Brain pericyte (primary cell): ENCODE measurements at regions not wholly inside any gene's neighbourhood (a gene's known extent, or its start where the extent isn't known, plus 50 kb on each side); places are given as distances from the start of the nearest gene placed in this dataset.
"Not testable (repeated sequence)": the region's sequence is repeated elsewhere in the genome, so short reads cannot be mapped to it uniquely, and the experiment has no call there.

Source experiments
- DNase-seq: peaks from one replicate; pipeline ENCODE4 v3.0.0-alpha.2; 2012; ENCODE audit warnings: low read depth, low spot score

DNA sequence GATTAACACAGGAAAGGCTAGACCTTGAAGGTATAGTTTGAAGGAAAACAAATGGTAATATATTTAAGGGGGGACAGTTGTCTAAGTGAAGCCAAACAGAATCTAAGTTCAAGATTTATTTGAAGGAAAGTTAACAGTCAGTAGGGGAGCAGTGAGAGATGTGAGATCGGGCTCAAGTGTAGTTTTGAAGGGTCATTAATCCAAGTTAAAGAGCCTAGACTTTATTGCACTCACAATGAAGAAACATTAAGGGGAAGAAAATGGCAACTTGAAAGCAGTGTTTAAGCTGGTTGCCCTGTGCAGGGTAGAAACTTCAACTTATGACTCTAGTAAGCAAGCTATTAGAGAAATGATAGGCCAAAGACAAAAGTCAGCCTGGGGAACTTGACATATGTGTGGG, 1952.2 kb downstream of the PCDH7 start:
- no peak for DNase-seq

DNA sequence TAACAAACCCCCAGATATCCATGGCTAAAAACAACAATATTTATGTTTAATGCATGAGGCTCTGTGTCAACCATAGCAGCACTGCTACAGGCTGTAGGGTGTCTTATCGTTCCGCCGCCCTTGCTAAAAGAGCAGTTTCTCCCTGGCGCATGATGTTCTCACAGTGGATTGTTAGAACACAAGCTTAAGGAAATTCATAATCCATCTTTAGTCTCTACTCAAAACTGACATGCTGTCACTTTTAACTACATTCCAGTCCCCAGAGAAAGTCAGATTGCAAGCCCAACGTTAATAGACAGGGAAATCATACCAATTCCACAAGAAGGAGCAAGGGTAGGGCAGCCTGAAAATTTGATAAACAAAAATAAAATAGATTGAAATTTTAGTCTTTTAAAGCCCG, 1960.8 kb downstream of the PCDH7 start:
- DNase-seq: no peak

DNA sequence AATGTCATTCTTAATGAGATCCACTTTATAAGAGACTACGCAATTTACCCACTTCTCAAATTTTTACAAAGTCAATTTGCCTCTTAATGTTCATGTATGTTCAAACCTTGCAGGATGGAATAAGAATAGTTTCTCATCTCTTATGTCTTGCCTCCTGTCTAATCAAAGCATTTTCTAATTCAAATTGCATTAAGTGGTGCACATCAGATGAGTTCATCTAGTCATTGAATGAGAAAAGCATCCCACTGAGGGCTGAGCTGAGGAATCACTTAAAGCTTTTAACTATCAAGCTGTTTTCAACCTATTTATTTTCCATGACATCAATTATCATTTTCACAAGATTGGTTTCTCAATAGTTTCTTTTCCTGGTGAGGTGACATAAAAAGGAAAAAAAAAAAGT, 1964.0 kb downstream of the PCDH7 start:
- no peak for DNase-seq

- no peak for DNase-seq
Observed at GRCh38 chr4:32686123-32686522, 1966.0 kb downstream of the PCDH7 start.

DNA sequence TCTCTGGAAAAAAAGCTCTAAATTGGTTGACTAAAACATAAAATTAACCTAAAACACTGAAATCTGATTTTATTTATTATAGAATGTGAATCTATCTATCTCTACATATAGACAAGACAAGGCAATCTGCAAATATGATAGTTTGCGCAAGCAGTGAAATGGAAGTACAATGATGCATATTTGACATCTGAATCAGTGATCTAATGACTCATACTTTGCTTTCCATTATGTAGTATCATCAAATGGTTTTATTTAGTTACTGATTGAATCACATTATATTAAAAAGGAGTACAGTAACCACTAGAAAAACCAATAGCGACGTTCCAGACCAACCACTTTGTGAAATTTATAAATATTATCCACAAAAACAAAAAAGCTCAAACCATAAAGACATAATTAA, 1969.3 kb downstream of the PCDH7 start:
- no peak for DNase-seq

GRCh38 chr4:32697281-32697814, 1977.2 kb downstream of the PCDH7 start:
- DNase-seq: no peak

GRCh38 chr4:32700838-32701237, 1980.7 kb downstream of the PCDH7 start:
- DNase-seq: no peak

- no peak for DNase-seq
Observed at GRCh38 chr4:32706893-32707292, 1986.7 kb downstream of the PCDH7 start.

- not testable (repeated sequence) for DNase-seq
Observed at GRCh38 chr4:32716090-32716620, 1996.0 kb downstream of the PCDH7 start.

GRCh38 chr4:32735856-32736590, 2015.9 kb downstream of the PCDH7 start:
- no peak for DNase-seq

GRCh38 chr4:32744211-32744610, 2024.0 kb downstream of the PCDH7 start:
- DNase-seq: no peak

GRCh38 chr4:32745351-32745750, 2025.2 kb downstream of the PCDH7 start:
- no peak for DNase-seq

DNA sequence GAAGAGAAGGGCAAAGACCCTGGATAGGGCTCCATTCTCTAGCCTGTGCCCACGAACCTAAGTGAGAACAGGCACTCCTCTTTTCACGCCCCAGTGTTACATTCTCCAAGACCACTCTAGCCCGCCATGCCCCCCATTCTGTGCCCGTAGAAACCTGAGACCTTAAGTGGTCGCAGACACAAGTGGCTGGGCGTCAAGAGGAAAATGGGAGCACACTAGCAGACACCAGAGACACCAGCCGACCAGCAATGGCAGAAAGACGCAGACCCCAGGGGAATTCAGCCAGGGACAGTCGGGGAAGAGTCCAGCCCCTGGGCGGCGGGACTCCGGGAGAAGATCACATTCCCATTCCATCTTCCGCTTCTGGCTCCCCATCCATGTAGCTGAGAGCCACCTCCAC, 2027.9 kb downstream of the PCDH7 start:
- DNase-seq: no peak

- no peak for DNase-seq
Observed at GRCh38 chr4:32748498-32748897, 2028.3 kb downstream of the PCDH7 start.

DNA sequence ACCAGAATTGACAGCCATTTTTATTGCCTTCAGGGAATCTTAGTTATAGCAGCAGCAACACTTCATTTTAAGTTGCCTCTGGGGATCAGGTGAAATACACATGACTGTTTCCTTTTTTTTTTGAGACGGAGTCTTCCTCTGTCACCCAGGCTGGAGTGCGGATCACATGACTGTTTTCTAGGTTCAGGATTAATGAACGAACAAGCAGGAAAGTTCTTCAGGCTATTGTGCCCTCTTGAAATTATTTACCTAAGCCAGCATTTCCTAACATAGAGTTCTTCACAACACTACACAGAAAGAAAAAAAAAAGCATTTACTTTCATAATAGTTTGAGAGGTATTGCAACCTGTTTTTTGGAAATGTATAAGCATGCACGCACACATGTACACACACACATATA, 2032.8 kb downstream of the PCDH7 start:
- DNase-seq: no peak

- DNase-seq: no peak
Observed at GRCh38 chr4:32768664-32769389, 2048.7 kb downstream of the PCDH7 start.

DNA sequence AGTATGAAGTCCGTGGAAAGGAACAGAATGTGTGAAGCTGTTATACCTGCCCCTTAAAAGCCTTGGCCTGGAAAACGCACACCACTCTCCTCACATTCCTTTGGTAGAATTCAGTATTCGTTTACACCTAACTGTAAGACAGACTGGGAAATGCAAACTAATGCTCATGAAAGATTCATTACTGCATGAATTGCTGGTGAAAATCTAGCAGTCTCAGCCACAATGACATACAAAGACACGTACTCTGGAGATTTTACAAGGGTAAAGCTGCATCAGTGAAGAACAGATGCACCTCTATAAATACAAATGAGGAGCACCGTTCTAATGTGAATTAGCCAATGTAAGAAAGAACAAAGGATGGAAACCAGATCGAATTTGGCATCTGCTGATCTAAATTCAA, 2051.3 kb downstream of the PCDH7 start:
- no peak for DNase-seq

DNA sequence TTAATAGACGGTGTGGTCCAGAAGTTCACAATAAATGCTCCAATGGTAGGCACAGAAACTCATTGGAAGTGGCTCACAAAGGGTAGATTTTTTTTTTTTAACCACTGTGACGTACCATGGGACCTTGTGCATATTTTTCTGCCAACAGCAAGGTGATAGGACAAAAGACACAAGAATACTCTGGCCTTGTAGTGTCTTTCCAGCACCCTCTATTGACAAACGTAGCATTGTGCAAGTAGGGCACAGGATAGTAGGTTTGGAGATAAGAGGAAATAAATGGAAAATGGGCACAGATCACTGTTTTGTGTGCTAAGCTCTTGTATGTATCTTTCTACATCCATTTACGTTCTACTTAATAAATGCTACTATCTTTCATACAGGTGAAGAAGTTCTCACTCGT, 2054.9 kb downstream of the PCDH7 start:
- no peak for DNase-seq

DNA sequence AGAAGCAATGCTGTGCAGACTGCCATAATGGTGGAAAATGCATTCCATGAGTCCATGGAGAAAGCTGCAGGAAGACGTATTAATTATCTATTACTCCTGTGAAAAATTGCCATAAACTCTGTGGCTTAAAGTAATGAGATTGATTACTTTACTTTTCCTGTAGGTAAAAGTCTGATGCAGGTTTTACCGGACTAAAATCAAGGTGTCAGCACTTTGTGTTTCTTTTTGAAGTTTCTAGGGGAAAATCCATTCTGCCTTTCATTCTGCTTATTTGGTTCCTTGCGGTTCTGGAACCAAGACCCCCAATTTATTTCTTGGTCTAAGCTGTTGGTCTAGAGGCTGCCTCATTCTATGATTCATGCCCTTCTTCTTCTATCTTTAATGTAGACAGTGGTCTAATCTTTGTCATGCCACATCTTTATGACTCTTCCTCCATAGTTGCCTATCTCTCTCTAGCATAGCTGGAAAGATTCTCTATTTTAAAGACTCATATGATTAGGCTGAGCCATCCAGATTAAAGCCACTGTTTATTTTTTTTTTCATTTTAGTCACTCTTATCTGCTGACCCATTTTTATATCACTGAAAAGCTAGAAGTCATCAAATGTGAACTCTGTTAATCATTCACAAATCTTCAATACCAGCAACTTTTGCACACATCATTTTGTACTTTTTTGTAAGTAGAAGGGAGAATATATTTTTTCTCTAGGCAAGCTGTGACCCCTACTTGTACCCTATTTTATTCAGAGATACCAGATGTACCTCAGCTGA, 2056.4 kb downstream of the PCDH7 start:
- DNase-seq: no peak

- DNase-seq: no peak
Observed at GRCh38 chr4:32778025-32778424, 2057.9 kb downstream of the PCDH7 start.

DNA sequence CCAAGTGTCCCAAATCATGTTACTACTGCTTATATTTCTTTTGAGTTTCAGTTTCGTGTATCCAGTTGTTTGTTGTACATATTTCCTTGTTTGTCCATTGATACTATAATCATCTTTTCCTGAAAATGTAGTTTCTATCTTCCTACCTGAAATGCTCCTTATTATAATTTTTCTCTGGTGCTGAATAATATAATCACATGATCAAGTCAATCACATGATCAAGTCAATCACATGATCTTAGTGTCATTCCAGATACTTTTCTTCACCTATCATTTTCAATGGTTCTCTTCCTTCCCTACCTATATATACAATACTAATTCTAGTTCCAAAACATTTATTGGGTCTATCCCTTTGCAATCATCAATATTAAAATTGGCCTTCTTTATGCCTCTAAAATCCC, 2058.8 kb downstream of the PCDH7 start:
- no peak for DNase-seq

DNA sequence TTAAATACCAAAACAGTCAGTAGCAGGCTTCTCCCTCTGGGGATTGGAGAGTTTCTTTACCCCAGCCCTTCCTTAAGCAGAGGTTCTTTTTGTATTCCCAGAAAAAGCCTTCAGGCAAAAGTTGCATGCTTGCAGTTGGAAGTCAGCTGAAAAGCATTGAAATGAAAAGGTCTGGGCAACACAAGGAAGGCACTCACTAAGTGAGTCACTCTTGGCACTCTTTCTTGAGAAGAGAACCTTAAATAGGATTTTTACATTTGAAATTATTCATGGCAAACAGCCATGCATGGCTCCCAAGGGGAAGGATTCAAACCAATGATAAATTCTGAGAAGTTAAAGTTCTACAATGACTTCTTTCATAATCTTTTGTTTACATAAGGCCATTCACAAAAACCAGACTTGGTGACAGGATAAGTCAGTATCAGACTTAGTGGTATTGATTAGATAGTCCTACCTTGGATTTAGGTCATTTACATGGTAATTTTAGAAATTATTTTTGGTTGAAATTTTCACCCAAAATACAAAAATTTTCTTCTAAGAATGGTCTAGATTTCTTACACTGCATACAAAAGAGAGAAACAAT, 2068.9 kb downstream of the PCDH7 start:
- no peak for DNase-seq
